ENCODE measurements at regions not wholly inside any gene's neighbourhood (a gene's known extent, or its start where the extent isn't known, plus 50 kb on each side); places are given as distances from the start of the nearest gene placed in this dataset.

DNA sequence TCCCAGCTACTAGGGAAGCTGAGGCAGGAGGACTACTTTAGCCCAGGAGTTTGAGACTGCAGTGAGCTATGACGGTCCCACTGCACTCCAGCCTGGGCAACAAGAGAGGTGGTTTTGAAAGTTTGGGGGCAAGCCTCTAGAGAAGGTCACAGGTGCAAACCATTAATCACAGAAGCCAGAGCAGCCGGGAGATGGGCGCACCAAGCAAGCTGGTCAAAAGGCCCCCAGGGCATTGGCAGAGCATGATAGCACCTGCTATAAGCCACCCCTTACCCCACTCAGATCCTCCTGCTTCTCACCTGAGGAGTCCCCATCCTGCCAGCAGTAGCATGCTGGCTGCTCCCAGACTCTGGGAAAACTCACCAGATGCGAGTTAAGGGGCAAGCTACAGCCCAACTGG lies 116.1 kb upstream of the RAB12 start:
- no peak for DNase-seq (ENCODE audit: low read depth, low spot score)
- TF ChIP-seq CTCF (IDR thresholded peaks at IDR 0.05; ENCODE audit: low read depth, low read length) = no peak
- no peak overlapping the region for H3K4me3 ChIP-seq (ENCODE audit: low read depth, low read length)
- in situ Hi-C loops (cut with HindIII; ENCODE audit: low sequenced_read_pairs) = no loop called here

DNA sequence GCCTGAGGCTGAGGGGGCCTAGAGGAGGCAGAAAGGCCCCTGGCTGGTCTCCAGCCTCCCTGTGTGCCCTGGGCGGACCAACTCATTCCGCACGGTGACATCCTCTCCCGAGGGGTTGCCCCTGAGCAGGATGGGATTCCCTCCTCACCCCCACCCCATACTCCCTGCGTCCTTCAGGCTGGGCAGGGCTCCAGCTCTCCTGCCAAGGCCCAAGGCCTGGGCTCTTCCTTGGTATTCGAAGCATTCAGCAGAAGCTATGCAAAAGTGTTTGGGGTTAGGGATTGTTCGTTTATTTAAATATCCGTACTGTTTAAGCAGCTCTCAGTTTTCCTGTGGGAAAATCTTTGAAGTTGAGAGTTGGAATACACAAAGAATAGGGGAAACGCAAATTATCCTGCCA lies 113.1 kb upstream of the RAB12 start:
- peak; percentile 37 for DNase-seq (ENCODE audit: low read depth, low spot score)
- in situ Hi-C loops (cut with HindIII; ENCODE audit: low sequenced_read_pairs) = no loop called here
- TF ChIP-seq CTCF (IDR thresholded peaks at IDR 0.05; ENCODE audit: low read depth, low read length) = no peak
- H3K4me3 ChIP-seq (ENCODE audit: low read depth, low read length) = no peak overlapping the region

DNA sequence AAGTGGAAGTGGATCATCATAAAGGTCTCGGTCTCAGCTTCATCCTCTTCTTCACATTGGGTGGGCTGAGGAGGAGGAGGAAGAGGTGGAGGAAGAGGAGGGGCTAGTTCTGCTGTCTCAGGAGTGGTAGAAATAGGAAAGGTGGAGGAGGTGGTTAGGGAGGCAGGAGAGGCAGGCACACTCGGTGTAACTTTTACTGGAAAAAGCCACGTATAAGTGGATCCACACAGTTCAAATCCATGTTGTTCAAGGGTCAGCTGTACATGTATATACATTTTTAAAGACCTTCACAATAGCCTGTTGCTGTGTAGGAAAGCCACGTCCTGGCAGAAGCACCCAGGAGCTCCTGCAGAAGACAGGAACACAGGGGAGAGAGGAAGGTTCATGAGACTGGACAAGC lies 110.3 kb upstream of the RAB12 start:
- no peak for TF ChIP-seq CTCF (IDR thresholded peaks at IDR 0.05; ENCODE audit: low read depth, low read length)
- in situ Hi-C loops (cut with HindIII; ENCODE audit: low sequenced_read_pairs) = no loop called here
- DNase-seq (ENCODE audit: low read depth, low spot score) = no peak
- no peak overlapping the region for H3K4me3 ChIP-seq (ENCODE audit: low read depth, low read length)

- TF ChIP-seq CTCF (IDR thresholded peaks at IDR 0.05; ENCODE audit: low read depth, low read length) = no peak
- DNase-seq (ENCODE audit: low read depth, low spot score) = no peak
- in situ Hi-C loops (cut with HindIII; ENCODE audit: low sequenced_read_pairs) = no loop called here
- no peak overlapping the region for H3K4me3 ChIP-seq (ENCODE audit: low read depth, low read length)
Observed at GRCh38 chr18:8499810-8500675, 109.2 kb upstream of the RAB12 start.

GRCh38 chr18:8501044-8501443 lies 108.2 kb upstream of the RAB12 start:
- no peak overlapping the region for H3K4me3 ChIP-seq (ENCODE audit: low read depth, low read length)
- TF ChIP-seq CTCF (IDR thresholded peaks at IDR 0.05; ENCODE audit: low read depth, low read length) = no peak
- in situ Hi-C loops (cut with HindIII; ENCODE audit: low sequenced_read_pairs) = no loop called here
- no peak for DNase-seq (ENCODE audit: low read depth, low spot score)

GRCh38 chr18:8503248-8503647 lies 106.0 kb upstream of the RAB12 start:
- no peak for DNase-seq (ENCODE audit: low read depth, low spot score)
- TF ChIP-seq CTCF (IDR thresholded peaks at IDR 0.05; ENCODE audit: low read depth, low read length) = no peak
- in situ Hi-C loops (cut with HindIII; ENCODE audit: low sequenced_read_pairs) = no loop called here
- no peak overlapping the region for H3K4me3 ChIP-seq (ENCODE audit: low read depth, low read length)

All from astrocyte of the spinal cord (primary cell).